ENCODE measurements at regions not wholly inside any gene's neighbourhood (a gene's known extent, or its start where the extent isn't known, plus 50 kb on each side); places are given as distances from the start of the nearest gene placed in this dataset.

- Histone ChIP-seq H3K27me3 (ENCODE audit: insufficient read depth, poor library complexity, severe bottlenecking) (no peaks in the 10 kb centered on the region), H3K27ac (replicated peaks) (peak overlapping the region; percentile 81), H3K4me3 (replicated peaks; ENCODE audit: insufficient read depth, low read length) (no peak overlapping the region)
- peak; percentile 71 for TF ChIP-seq POLR2AphosphoS5 (IDR thresholded peaks at IDR 0.05; ENCODE audit: low read depth)
- no peak for TF ChIP-seq GABPA (IDR thresholded peaks at IDR 0.05; ENCODE audit: low read depth)
- TF ChIP-seq, protein P1, sequence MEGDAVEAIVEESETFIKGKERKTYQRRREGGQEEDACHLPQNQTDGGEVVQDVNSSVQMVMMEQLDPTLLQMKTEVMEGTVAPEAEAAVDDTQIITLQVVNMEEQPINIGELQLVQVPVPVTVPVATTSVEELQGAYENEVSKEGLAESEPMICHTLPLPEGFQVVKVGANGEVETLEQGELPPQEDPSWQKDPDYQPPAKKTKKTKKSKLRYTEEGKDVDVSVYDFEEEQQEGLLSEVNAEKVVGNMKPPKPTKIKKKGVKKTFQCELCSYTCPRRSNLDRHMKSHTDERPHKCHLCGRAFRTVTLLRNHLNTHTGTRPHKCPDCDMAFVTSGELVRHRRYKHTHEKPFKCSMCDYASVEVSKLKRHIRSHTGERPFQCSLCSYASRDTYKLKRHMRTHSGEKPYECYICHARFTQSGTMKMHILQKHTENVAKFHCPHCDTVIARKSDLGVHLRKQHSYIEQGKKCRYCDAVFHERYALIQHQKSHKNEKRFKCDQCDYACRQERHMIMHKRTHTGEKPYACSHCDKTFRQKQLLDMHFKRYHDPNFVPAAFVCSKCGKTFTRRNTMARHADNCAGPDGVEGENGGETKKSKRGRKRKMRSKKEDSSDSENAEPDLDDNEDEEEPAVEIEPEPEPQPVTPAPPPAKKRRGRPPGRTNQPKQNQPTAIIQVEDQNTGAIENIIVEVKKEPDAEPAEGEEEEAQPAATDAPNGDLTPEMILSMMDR (IDR thresholded peaks at IDR 0.05; ENCODE audit: insufficient read depth, low read length) = no peak
- peak; percentile 22; the same call in 1 of the 2 replicates for TF ChIP-seq SPI1 (IDR thresholded peaks at IDR 0.05; ENCODE audit: borderline replicate concordance, low read depth)
- TF ChIP-seq REST (IDR thresholded peaks at IDR 0.05; ENCODE audit: insufficient replicate concordance, low read depth) = no peak
- peak; percentile 83 to 88 for DNase-seq (ENCODE audit: low read depth in 1 of 2, low spot score in 1 of 2)
Measured at GRCh38 chr14:89719366-89720075, 235.0 kb downstream of the EFCAB11 start.

GRCh38 chr14:89708982-89709625, 245.4 kb downstream of the EFCAB11 start:
- H3K27ac ChIP-seq (replicated peaks) = no peak overlapping the region
- no peak for TF ChIP-seq GABPA (IDR thresholded peaks at IDR 0.05; ENCODE audit: low read depth)
- TF ChIP-seq REST (IDR thresholded peaks at IDR 0.05; ENCODE audit: insufficient replicate concordance, low read depth) = no peak
- TF ChIP-seq, protein P1 (IDR thresholded peaks at IDR 0.05; ENCODE audit: insufficient read depth, low read length) = no peak
- no peak for TF ChIP-seq POLR2AphosphoS5 (IDR thresholded peaks at IDR 0.05; ENCODE audit: low read depth)
- TF ChIP-seq SPI1 (IDR thresholded peaks at IDR 0.05; ENCODE audit: borderline replicate concordance, low read depth) = no peak
- no peak overlapping the region for H3K4me3 ChIP-seq (replicated peaks; ENCODE audit: insufficient read depth, low read length)
- DNase-seq (ENCODE audit: low read depth in 1 of 2, low spot score in 1 of 2) = no peak
- no peaks in the 10 kb centered on the region for H3K27me3 ChIP-seq (ENCODE audit: insufficient read depth, poor library complexity, severe bottlenecking)

- Histone ChIP-seq H3K27ac (replicated peaks) (no peak overlapping the region), H3K27me3 (ENCODE audit: insufficient read depth, poor library complexity, severe bottlenecking) (no peaks in the 10 kb centered on the region), H3K4me3 (replicated peaks; ENCODE audit: insufficient read depth, low read length) (no peak overlapping the region)
- no peak for DNase-seq (ENCODE audit: low read depth in 1 of 2, low spot score in 1 of 2)
- TF ChIP-seq POLR2AphosphoS5 (IDR thresholded peaks at IDR 0.05; ENCODE audit: low read depth) (no peak), REST (IDR thresholded peaks at IDR 0.05; ENCODE audit: insufficient replicate concordance, low read depth) (no peak), SPI1 (IDR thresholded peaks at IDR 0.05; ENCODE audit: borderline replicate concordance, low read depth) (no peak), GABPA (IDR thresholded peaks at IDR 0.05; ENCODE audit: low read depth) (no peak)
- TF ChIP-seq, protein P1 (IDR thresholded peaks at IDR 0.05; ENCODE audit: insufficient read depth, low read length) = no peak
Measured at GRCh38 chr14:89707086-89707485, 247.4 kb downstream of the EFCAB11 start.
